GM18507 (cell line): ENCODE measurements at regions not wholly inside any gene's neighbourhood (a gene's known extent, or its start where the extent isn't known, plus 50 kb on each side); places are given as distances from the start of the nearest gene placed in this dataset.

Source experiments
- DNase-seq: peaks from one replicate; pipeline ENCODE4 v3.0.0; 2011; ENCODE audit warnings: low read depth; ENCODE audit not compliant: insufficient read length; ENCODE audit errors: extremely low spot score
- FAIRE-seq: peaks from 2 replicates; lab custom pipeline; 2011; peaks lifted over from hg19 to GRCh38; lab: Jason Lieb, UNC

DNA sequence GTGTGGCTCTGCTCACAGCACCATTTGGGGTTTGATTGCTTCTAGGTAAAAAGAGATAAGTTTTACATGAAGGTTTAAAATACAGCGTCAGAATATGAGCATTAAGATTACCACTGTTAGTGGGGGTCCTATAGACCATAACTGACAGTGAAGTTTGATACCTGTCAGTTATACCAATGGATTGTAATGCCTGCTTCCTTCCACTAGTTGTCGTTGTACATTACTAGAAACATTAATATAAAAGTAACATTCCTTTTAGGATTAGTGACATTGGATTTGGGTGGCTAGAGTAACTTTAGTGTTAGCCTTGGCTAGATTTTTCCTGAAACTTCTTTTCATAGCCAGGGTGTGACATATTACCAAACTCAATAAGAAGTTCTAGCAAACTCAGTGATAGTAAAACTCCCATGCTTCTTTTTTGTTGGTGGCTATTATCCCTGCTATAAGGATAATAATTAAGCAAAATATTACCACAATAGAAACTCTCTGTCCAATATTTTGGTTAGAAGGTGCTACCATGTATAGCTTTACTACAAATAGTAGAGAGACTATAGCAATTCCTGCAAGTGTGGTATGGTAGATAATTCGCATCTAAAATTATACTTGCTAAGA is 57.1 kb downstream of the FAM181B start:
- DNase-seq = no peak
- FAIRE-seq = peak; percentile 63

GRCh38 chr11:82675838-82676237 is 57.8 kb downstream of the FAM181B start:
- FAIRE-seq = no peak

DNA sequence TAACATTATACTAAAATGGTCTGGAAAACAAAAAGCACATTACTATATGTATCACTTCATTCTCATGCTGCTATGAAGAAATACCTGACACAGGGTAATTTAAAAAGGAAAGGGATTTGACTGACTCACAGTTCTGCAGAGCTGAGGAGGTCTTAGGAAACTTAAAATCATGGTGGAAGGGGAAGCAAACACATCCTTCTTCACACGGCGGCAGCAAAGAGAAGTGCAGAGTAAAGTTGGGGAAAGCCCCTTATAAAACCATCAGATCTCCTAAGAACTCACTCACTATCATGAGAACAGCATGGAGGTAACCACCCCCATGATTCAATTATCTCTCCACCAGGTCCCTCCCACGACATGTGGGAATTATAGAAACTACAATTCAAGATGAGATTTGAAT is 60.0 kb downstream of the FAM181B start:
- no peak for DNase-seq
- no peak for FAIRE-seq

More at GRCh38 chr11:82675838-82676237, 57.8 kb downstream of the FAM181B start:
- DNase-seq = no peak

DNA sequence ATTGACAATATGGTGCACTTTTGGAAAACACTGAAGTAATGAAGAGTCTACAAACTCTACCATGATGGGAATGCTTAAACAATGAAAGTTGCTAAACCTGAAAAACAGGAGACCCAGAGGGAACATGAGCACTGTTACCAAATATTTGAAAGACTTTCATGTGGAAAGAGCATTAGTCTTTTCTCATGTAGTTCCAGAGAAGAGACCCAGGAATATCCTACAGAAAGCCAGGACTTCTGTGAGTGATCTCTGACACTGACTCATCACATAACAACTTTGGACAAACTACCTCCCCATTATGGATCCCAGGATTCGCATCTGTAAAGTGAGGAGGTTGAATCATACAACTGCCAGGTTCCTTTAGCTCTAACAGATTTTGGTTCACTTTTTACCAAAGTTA is 62.2 kb downstream of the FAM181B start:
- FAIRE-seq (no peak), DNase-seq (no peak)

GRCh38 chr11:82663535-82663934 is 70.1 kb downstream of the FAM181B start:
- no peak for FAIRE-seq
- no peak for DNase-seq

GRCh38 chr11:82653752-82654151 is 79.9 kb downstream of the FAM181B start:
- DNase-seq (no peak), FAIRE-seq (no peak)

DNA sequence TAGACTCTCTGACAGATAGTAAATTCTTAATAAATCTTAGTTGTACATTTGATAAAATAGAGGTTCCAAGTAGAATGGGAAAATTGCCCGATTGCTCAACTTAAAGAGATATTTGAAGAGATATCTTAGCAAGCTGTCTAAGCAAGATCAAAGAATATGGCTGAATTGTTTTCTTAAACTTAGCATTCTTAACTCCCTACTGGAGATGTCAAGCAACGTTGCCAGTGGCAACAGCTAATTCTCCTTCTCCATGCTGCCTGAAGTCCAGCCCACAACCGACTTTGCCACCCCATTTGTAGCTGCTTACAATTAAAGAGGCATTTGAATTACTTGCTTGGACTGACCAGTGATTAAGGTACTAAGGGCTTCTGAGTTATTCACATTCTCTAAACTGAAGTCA is 94.4 kb downstream of the FAM181B start:
- DNase-seq (no peak), FAIRE-seq (no peak)

DNA sequence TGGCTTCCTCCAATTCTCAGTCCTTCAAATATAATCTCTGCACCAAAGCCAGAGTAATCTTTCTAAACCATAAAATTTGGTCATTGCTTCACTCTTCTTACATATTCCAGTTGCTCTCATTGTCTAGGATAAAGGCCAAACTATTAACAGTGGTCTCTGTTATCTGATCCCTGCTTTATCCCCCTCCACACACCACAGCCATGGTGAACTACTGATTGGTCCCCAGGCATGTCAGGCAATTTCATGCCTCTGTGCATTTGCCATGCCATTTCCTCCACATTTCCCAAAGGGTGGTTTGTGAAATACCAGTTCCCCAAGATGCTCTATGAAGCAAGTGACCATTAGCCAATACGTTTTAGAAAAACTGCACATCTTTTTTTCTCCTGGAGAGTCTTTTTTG is 97.0 kb downstream of the FAM181B start:
- no peak for FAIRE-seq
- DNase-seq = no peak

GRCh38 chr11:82634091-82634490 is 99.6 kb downstream of the FAM181B start:
- FAIRE-seq (no peak), DNase-seq (no peak)

- peak; percentile 70 for FAIRE-seq
- no peak for DNase-seq
Observed at GRCh38 chr11:82631722-82632630, 101.7 kb downstream of the FAM181B start.

- DNase-seq (no peak), FAIRE-seq (no peak)
Observed at GRCh38 chr11:82610671-82611070, 123.0 kb downstream of the FAM181B start.

- no peak for FAIRE-seq
Observed at GRCh38 chr11:82606738-82607137, 126.9 kb downstream of the FAM181B start.

GRCh38 chr11:82601711-82602110 is 132.0 kb downstream of the FAM181B start:
- FAIRE-seq (no peak), DNase-seq (no peak)

More at GRCh38 chr11:82606738-82607137, 126.9 kb downstream of the FAM181B start:
- no peak for DNase-seq

DNA sequence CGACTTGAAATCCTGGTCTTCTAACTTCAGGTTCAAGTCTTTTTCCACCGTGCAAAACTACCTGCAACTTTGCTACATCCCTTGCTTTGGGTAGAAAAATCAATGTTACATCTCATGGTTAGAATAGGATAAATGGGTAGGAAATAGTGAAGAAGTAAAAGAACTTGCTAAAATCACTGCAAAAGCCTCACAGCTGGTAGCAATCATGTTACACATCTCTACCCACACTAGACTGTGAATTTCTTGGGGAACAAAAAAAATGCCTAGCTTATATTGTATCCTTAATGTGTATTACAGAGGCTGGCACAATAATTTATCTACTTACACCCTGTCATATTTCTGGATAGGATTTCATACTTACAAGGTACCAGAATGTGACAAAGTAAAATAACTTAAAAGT is 133.8 kb downstream of the FAM181B start:
- no peak for DNase-seq
- FAIRE-seq = no peak

DNA sequence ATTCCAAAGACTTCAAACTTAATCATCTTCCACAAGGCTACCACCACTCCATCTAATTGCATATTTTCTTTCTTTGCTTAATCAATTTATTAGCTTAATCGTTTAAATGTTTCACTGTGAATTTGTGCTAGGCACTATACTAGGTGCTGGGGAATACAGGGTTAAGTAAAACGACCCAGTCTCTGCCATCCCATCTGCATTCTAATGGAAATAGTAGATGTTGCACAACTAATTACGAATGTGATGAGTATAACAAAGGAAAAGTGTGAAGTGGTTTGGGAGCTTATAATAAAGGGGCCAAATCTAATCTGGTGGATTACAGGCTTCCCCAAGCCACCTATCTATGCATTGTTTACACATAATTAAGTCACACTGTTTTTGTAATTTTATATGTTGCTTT is 147.1 kb downstream of the FAM181B start:
- no peak for FAIRE-seq
- DNase-seq = no peak

DNA sequence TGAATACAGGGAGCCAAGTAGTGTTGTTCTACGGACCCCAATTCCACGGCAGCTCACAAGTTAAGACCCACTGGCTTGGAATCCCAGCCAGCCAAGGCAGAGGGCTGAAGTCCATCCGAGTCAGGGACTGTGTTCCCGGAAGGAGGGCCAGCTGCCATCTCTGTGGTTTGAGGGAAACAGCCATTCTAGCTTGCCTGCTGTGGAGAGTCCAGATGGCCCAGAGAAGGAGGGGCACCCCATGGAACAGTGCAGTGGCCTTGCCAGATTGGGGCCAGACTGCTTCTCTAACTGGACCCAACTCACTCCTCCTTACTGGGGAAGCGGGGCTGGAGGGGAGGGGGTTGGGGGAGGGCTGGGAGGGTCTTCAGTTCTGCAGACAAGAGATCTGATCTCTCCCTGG is 156.4 kb downstream of the FAM181B start:
- FAIRE-seq (no peak), DNase-seq (no peak)

DNA sequence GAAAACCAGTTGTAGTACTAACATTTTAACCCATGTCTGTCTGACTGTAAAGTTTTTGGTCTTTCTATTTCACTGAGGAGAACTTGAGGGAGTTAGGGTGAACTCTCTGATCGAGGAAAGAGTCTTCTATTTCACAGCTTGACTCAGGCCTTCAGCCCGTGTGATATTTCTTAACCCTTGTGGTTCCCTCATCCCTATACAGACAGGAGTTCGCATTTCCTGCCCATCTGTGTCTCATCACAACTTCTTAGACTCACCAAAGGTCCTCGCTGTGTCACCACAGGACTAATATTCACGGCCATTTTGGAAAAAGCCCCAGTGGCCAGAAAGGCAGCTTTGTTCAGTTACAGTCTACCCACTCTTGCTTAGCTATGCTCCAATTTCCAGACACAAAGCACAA is 172.8 kb downstream of the FAM181B start:
- DNase-seq (no peak), FAIRE-seq (no peak)

GRCh38 chr11:82559609-82560008 is 174.1 kb downstream of the FAM181B start:
- FAIRE-seq = no peak
- no peak for DNase-seq

GRCh38 chr11:82557274-82557673 is 176.4 kb downstream of the FAM181B start:
- peak; percentile 55 for FAIRE-seq
- DNase-seq = peak; percentile 2

GRCh38 chr11:82556210-82556609 is 177.5 kb downstream of the FAM181B start:
- FAIRE-seq (no peak), DNase-seq (no peak)
